PC-9 (cell line): ENCODE measurements at regions not wholly inside any gene's neighbourhood (a gene's known extent, or its start where the extent isn't known, plus 50 kb on each side); places are given as distances from the start of the nearest gene placed in this dataset.
"Not testable (repeated sequence)": the region's sequence is repeated elsewhere in the genome, so short reads cannot be mapped to it uniquely, and the experiment has no call there.

Experiments used
- BruUV-seq: library from RNA; stranded (reverse); fragments of 400-500 nt; replicated peaks from 2 replicates; lab custom pipeline; 2021; lab: Mats Ljungman, UMichigan
- CTCF ChIA-PET: fragments of 300-600 bp; sonication (Branson Sonifier 250); formaldehyde crosslinking; loops from one replicate; lab custom pipeline; 2022; ENCODE audit warnings: antibody characterized with exemption; lab: Charles Lee
- POLR2A ChIA-PET: fragments of 300-600 bp; sonication (Branson Sonifier 250); formaldehyde crosslinking; loops from one replicate; lab custom pipeline; 2022; ENCODE audit warnings: antibody characterized with exemption; ENCODE audit not compliant: unreplicated experiment; lab: Charles Lee
- DNase-seq, 2 experiments: peaks; one replicate each; pipeline versions ENCODE4 v3.0.0 to v3.0.0-alpha.2; 2015 to 2022; ENCODE audit warnings: mixed read lengths in 1 of 2
- H2AFZ ChIP-seq: fragments of 200-600 bp; sonication (generic); 2 replicates; pipeline ENCODE4 v1.8.1; 2017; ENCODE audit warnings: antibody characterized with exemption
- H3F3A ChIP-seq: fragments of 200-600 bp; sonication (generic); 2 replicates; pipeline ENCODE4 v1.8.1; 2017; ENCODE audit warnings: antibody characterized with exemption, mild to moderate bottlenecking, low read depth; ENCODE audit not compliant: insufficient read depth
- H3K27ac ChIP-seq: fragments of 200-600 bp; sonication (generic); 2 replicates; pipeline ENCODE4 v1.6.1; 2016; ENCODE audit warnings: mixed run types
- H3K27me3 ChIP-seq: fragments of 200-600 bp; sonication (generic); 2 replicates; pipeline ENCODE4 v1.6.1; 2016; ENCODE audit warnings: low read depth, mixed run types; ENCODE audit not compliant: insufficient read depth
- H3K36me3 ChIP-seq: fragments of 200-600 bp; sonication (generic); 2 replicates; pipeline ENCODE4 v1.6.1; 2016; ENCODE audit warnings: low read depth, mixed run types
- H3K4me1 ChIP-seq: fragments of 200-600 bp; sonication (generic); replicated peaks from 2 replicates; pipeline ENCODE4 v1.6.1; 2016; ENCODE audit warnings: mixed run types; ENCODE audit not compliant: insufficient read depth
- H3K4me2 ChIP-seq: fragments of 200-600 bp; sonication (generic); 2 replicates; pipeline ENCODE4 v1.6.1; 2017; ENCODE audit warnings: mixed run types
- H3K4me3 ChIP-seq: fragments of 200-600 bp; sonication (generic); 2 replicates; pipeline ENCODE4 v1.6.1; 2016; ENCODE audit warnings: mixed run types
- H3K79me2 ChIP-seq: fragments of 200-600 bp; sonication (generic); 2 replicates; pipeline ENCODE4 v1.6.1; 2017; ENCODE audit warnings: low read depth, mixed run types
- H3K9me2 ChIP-seq: fragments of 200-600 bp; sonication (generic); 2 replicates; pipeline ENCODE4 v1.8.1; 2017; ENCODE audit warnings: mild to moderate bottlenecking; ENCODE audit not compliant: insufficient read depth
- H3K9me3 ChIP-seq: fragments of 200-600 bp; sonication (generic); 2 replicates; pipeline ENCODE4 v1.8.1; 2016; ENCODE audit warnings: low read depth; ENCODE audit not compliant: insufficient read depth
- H4K20me1 ChIP-seq: fragments of 200-600 bp; sonication (generic); 2 replicates; pipeline ENCODE4 v1.8.1; 2017; ENCODE audit not compliant: insufficient read depth
- CTCF ChIP-seq: fragments of 200-600 bp; sonication (generic); conservative IDR thresholded peaks from 2 replicates; pipeline ENCODE4 v1.6.1; 2017; ENCODE audit warnings: mixed run types, antibody characterized with exemption, mild to moderate bottlenecking, moderate library complexity
- EZH2 ChIP-seq: fragments of 200-600 bp; sonication (generic); IDR thresholded peaks from 2 replicates; pipeline ENCODE4 v1.8.0; 2017; ENCODE audit warnings: antibody characterized with exemption, low read depth
- intact Hi-C: fragments of 100-400 bp; cut with micrococcal nuclease; formaldehyde crosslinking; loops from one replicate; pipeline ENCODE4 v1.10.0; 2022; ENCODE audit not compliant: unreplicated experiment

DNA sequence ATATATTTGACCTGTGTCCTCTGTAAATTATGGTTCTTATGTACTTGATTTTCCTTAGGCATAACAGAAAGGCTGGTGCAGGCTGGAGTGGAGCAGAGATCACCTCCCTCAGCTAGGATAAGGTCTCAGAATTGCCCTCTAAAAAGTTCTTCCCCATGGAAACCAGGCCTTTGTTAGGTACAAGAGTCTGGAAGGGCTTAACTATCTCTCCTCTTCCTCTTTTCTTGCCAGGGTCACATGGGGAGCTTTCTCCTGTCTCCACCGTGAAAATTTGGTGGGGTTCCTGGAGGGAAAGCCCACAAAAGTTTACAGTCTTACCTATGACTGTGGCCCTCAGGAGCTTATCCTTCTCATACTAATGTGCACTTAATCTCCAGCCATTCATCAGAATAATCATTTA is 633.2 kb downstream of the MCTP2 start:
- intact Hi-C loops: no loop called here
- BruUV-seq: no TSS peak
- TF ChIP-seq EZH2 (no peak), CTCF (no peak)

DNA sequence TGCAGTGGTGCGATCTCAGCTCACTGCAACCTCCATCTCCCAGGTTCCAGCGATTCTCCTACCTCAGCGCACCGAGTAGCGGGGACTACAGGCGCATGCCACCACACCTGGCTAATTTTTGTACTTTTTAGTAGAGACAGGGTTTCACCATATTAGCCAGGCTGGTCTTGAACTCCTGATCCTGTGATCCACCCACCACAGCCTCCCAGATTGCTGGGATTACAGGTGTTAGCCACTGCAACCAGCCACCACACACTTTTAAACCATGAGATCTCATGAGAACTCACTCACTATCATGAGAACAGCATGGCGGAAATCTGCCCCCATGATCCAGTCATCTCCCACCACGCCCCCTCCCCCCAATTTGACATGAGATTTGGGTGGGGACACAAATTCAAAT is 636.9 kb downstream of the MCTP2 start:
- DNase-seq, H3F3A ChIP-seq, H4K20me1 ChIP-seq, H3K27ac ChIP-seq, H3K79me2 ChIP-seq, H3K9me3 ChIP-seq, H3K36me3 ChIP-seq, H2AFZ ChIP-seq, CTCF ChIA-PET, intact Hi-C loops, BruUV-seq, H3K9me2 ChIP-seq, H3K4me3 ChIP-seq, H3K27me3 ChIP-seq, H3K4me2 ChIP-seq, H3K4me1 ChIP-seq, POLR2A ChIA-PET: not testable (repeated sequence)

More for the DNA sequence above, 633.2 kb downstream of the MCTP2 start:
- H3F3A ChIP-seq: no peaks in the 10 kb centered on the region
- H3K4me3 ChIP-seq: no peak overlapping the region
- no peaks in the 10 kb centered on the region for H4K20me1 ChIP-seq
- 0 out of 2 replicates have a peak, but pooled peaks cover 4% of the 10 kb centered on the region for H3K9me2 ChIP-seq
- no peaks in the 10 kb centered on the region for H3K79me2 ChIP-seq
- no peak overlapping the region for H3K27ac ChIP-seq
- no peaks in the 10 kb centered on the region for H3K36me3 ChIP-seq
- ChIA-PET POLR2A (no interaction called here), CTCF (no interaction called here)
- no peaks in the 10 kb centered on the region for H3K4me1 ChIP-seq
- H3K9me3 ChIP-seq: no peaks in the 10 kb centered on the region
- H3K27me3 ChIP-seq: no peaks in the 10 kb centered on the region
- no peak overlapping the region for H3K4me2 ChIP-seq
- no peak overlapping the region for H2AFZ ChIP-seq
- no peak for DNase-seq

GRCh38 chr15:94875550-94875949 is 644.2 kb downstream of the MCTP2 start:
- Histone ChIP-seq H3K36me3 (no peaks in the 10 kb centered on the region), H3K79me2 (no peaks in the 10 kb centered on the region), H3K4me1 (no peaks in the 10 kb centered on the region), H3K9me3 (no peaks in the 10 kb centered on the region), H4K20me1 (no peaks in the 10 kb centered on the region), H3K4me2 (no peak overlapping the region), H3K9me2 (no peaks in the 10 kb centered on the region), H2AFZ (no peak overlapping the region), H3F3A (no peaks in the 10 kb centered on the region), H3K27me3 (no peaks in the 10 kb centered on the region), H3K4me3 (no peak overlapping the region), H3K27ac (no peak overlapping the region)
- TF ChIP-seq EZH2 (no peak), CTCF (no peak)
- intact Hi-C loops: no loop called here
- ChIA-PET POLR2A (no interaction called here), CTCF (no interaction called here)
- DNase-seq: no peak
- BruUV-seq: no TSS peak

DNA sequence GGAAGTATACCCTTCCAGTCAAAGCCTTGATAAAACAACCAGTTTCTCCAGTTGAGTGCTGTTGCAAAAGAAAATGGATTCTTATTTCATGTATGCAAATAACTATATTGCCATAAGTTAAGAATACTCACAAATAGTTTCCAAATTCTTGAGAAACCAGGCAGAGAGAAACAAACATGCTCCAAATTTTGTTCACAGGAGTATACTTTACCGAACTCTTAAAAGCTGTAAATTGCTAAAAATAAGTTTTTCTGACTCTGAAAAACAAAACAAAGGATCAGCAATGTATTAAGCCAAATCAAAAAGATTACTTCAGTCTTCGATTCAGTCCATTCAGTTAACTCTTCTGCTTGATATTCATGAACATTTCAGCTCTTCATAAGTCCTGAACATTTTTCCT is 646.5 kb downstream of the MCTP2 start:
- Histone ChIP-seq H4K20me1 (no peaks in the 10 kb centered on the region), H3K79me2 (no peaks in the 10 kb centered on the region), H3K27ac (no peak overlapping the region), H3K36me3 (no peaks in the 10 kb centered on the region), H3K4me2 (no peak overlapping the region), H2AFZ (no peak overlapping the region), H3K4me1 (no peaks in the 10 kb centered on the region), H3K4me3 (no peak overlapping the region), H3K9me2 (no peaks in the 10 kb centered on the region), H3K27me3 (no peaks in the 10 kb centered on the region), H3F3A (no peaks in the 10 kb centered on the region), H3K9me3 (no peaks in the 10 kb centered on the region)
- no peak for DNase-seq
- TF ChIP-seq EZH2 (no peak), CTCF (no peak)
- CTCF ChIA-PET: no interaction called here
- intact Hi-C loops: no loop called here
- POLR2A ChIA-PET: no interaction called here
- BruUV-seq: no TSS peak
